Mesenchymal stem cell (in vitro differentiated cells and primary cell): ENCODE measurements at regions not wholly inside any gene's neighbourhood (a gene's known extent, or its start where the extent isn't known, plus 50 kb on each side); places are given as distances from the start of the nearest gene placed in this dataset.

ENCODE experiments used
- DNase-seq: peaks from one replicate; pipeline ENCODE4 v3.0.0-alpha.2; 2013
- H2AFZ ChIP-seq: one replicate; pipeline ENCODE4 v1.6.1; 2013; ENCODE audit warnings: low read depth, mild to moderate bottlenecking, control low read depth, inconsistent platforms, low read length, moderate library complexity
- H2AK5ac ChIP-seq: 2 replicates; pipeline ENCODE4 v1.6.1; 2013; ENCODE audit warnings: low read length, moderate library complexity, mild to moderate bottlenecking, inconsistent platforms; ENCODE audit not compliant: severe bottlenecking
- H2BK120ac ChIP-seq: one replicate; pipeline ENCODE4 v1.6.1; 2013; ENCODE audit warnings: low read depth, mild to moderate bottlenecking, inconsistent platforms, low read length, moderate library complexity
- H2BK12ac ChIP-seq, 2 experiments: one replicate each; pipeline ENCODE4 v1.6.1; 2013; ENCODE audit warnings: inconsistent platforms in 2 of 2, low read length in 2 of 2, mild to moderate bottlenecking in 2 of 2, moderate library complexity in 2 of 2, control low read depth in 1 of 2
- H2BK15ac ChIP-seq: one replicate; pipeline ENCODE4 v1.6.1; 2013; ENCODE audit warnings: mild to moderate bottlenecking, low read depth, inconsistent platforms; ENCODE audit not compliant: poor library complexity, severe bottlenecking
- H2BK5ac ChIP-seq: 2 replicates; pipeline ENCODE4 v1.6.1; 2013; ENCODE audit warnings: low read depth, mild to moderate bottlenecking, low read length, control low read depth, inconsistent platforms; ENCODE audit not compliant: poor library complexity, severe bottlenecking
- H3K14ac ChIP-seq, 2 experiments: one replicate each; pipeline ENCODE4 v1.6.1; 2013; ENCODE audit warnings: inconsistent platforms in 2 of 2, low read length in 2 of 2, control low read depth in 1 of 2, mild to moderate bottlenecking in 1 of 2, moderate library complexity in 1 of 2
- H3K18ac ChIP-seq, 2 experiments: one replicate each; pipeline ENCODE4 v1.6.1; 2013; ENCODE audit warnings: inconsistent platforms in 2 of 2, low read length in 2 of 2, control low read depth in 1 of 2, low read depth in 1 of 2, mild to moderate bottlenecking in 1 of 2
- H3K23ac ChIP-seq, 2 experiments: one replicate each; pipeline ENCODE4 v1.6.1; 2013; ENCODE audit warnings: inconsistent platforms in 2 of 2, low read length in 2 of 2, mild to moderate bottlenecking in 2 of 2, moderate library complexity in 2 of 2, control low read depth in 1 of 2
- H3K27ac ChIP-seq: 2 replicates; pipeline ENCODE4 v1.5.1; 2013; ENCODE audit warnings: mild to moderate bottlenecking, moderate library complexity, low read length, control low read depth, inconsistent platforms; ENCODE audit not compliant: poor library complexity, severe bottlenecking
- H3K27me3 ChIP-seq, 2 experiments: 2 replicates each; pipeline versions ENCODE4 v1.6.1 to v1.7.0; 2013; ENCODE audit warnings: low read length in 2 of 2, mild to moderate bottlenecking in 2 of 2, moderate library complexity in 2 of 2, control low read depth in 1 of 2, inconsistent platforms in 1 of 2; ENCODE audit not compliant: control insufficient read depth in 1 of 2, insufficient read depth in 1 of 2
- H3K36me3 ChIP-seq, 2 experiments: 2 replicates each; pipeline versions ENCODE4 v1.6.1 to v1.7.0; 2013; ENCODE audit warnings: low read length in 2 of 2, control low read depth in 1 of 2, inconsistent platforms in 1 of 2, low read depth in 1 of 2, mild to moderate bottlenecking in 1 of 2; ENCODE audit not compliant: insufficient read depth in 2 of 2, control insufficient read depth in 1 of 2
- H3K4ac ChIP-seq, 2 experiments: one replicate each; pipeline ENCODE4 v1.6.1; 2013; ENCODE audit warnings: inconsistent platforms in 2 of 2, low read length in 2 of 2, mild to moderate bottlenecking in 2 of 2, moderate library complexity in 2 of 2, control low read depth in 1 of 2, low read depth in 1 of 2
- H3K4me1 ChIP-seq: 2 replicates; pipeline ENCODE4 v1.6.1; 2013; ENCODE audit warnings: low read depth, low read length, control low read depth; ENCODE audit not compliant: control insufficient read depth, insufficient read depth
- H3K4me2 ChIP-seq: 2 replicates; pipeline ENCODE4 v1.6.1; 2013; ENCODE audit warnings: low read length, mild to moderate bottlenecking, inconsistent platforms; ENCODE audit not compliant: poor library complexity, severe bottlenecking
- H3K4me3 ChIP-seq, 2 experiments: 2 replicates each; pipeline versions ENCODE4 v1.5.1 to v1.7.0; 2013; ENCODE audit warnings: low read length in 2 of 2, mild to moderate bottlenecking in 2 of 2, control low read depth in 1 of 2, low read depth in 1 of 2; ENCODE audit not compliant: insufficient read depth in 1 of 2
- H3K79me1 ChIP-seq: replicated peaks from 2 replicates; pipeline ENCODE4 v1.6.1; 2013; ENCODE audit warnings: mild to moderate bottlenecking, control low read depth, low read length, inconsistent platforms; ENCODE audit not compliant: poor library complexity, severe bottlenecking
- H3K9ac ChIP-seq: 2 replicates; pipeline ENCODE4 v1.7.0; 2013; ENCODE audit warnings: mild to moderate bottlenecking, low read length, moderate library complexity
- H3K9me3 ChIP-seq: 2 replicates; pipeline ENCODE4 v1.7.0; 2013; ENCODE audit warnings: mild to moderate bottlenecking, low read length; ENCODE audit not compliant: control insufficient read depth
- H4K8ac ChIP-seq: one replicate; pipeline ENCODE4 v1.6.1; 2013; ENCODE audit warnings: inconsistent platforms, mild to moderate bottlenecking, low read length, moderate library complexity
- H4K91ac ChIP-seq: one replicate; pipeline ENCODE4 v1.6.1; 2013; ENCODE audit warnings: mild to moderate bottlenecking, low read length, inconsistent platforms
- WGBS: methylation state at CpG from one replicate; pipeline ENCODE4 v1.1.7; 2013; ENCODE audit warnings: mixed read lengths; 5-methylcytosine and 5-hydroxymethylcytosine counted together

DNA sequence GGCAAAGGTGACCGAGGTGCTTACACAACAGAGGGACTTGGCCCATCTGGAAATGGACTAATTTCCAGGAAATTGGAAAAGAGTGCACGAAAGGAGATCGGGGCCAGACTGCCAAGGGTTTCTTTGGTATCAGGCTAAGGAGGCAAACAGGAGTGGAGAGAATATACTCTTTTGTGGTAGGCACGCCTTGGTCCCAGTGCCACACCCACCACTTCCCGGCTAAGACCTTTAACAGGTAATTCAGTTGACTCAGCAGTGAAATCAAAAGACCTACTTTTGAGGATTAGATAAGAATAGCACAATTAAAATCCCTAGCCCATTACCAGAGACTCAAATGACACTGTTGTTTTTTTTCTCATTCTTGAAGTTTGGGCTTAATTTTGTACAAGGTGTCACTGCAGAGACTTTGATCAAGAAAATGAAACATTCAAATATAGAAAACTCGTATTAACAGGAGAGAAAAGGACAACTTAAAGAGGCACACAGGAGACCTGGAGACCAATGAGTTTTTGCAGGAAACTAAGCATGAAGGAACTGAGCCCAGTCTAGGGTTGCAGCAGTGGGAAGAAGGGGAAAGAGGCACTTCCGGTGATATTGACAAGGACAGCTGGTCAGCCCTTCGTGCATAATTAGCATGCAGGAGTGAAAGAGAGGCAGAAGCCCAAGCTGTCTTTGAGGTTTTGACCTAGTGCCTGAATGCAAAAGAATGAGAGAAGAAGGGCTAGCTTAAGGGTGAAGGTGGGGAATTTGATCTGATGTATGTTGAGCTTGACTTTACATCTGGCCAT lies 265.5 kb upstream of the CCL2 start:
- H2BK12ac ChIP-seq = no peak overlapping the region
- no peak overlapping the region for H3K9ac ChIP-seq
- no peak overlapping the region for H2BK5ac ChIP-seq
- no peak overlapping the region for H2AFZ ChIP-seq
- no peaks in the 10 kb centered on the region for H3K9me3 ChIP-seq
- H3K4me3 ChIP-seq = no peak overlapping the region
- no peak overlapping the region for H4K91ac ChIP-seq
- no peak overlapping the region for H3K18ac ChIP-seq
- no peak overlapping the region for H3K23ac ChIP-seq
- H4K8ac ChIP-seq = no peak overlapping the region
- 54% methylated on average over 8 of the region's 8 CpGs for WGBS
- no peak overlapping the region for H3K14ac ChIP-seq
- no peak overlapping the region for H2AK5ac ChIP-seq
- no peaks in the 10 kb centered on the region for H3K79me1 ChIP-seq
- H3K27me3 ChIP-seq = no peaks in the 10 kb centered on the region
- H3K36me3 ChIP-seq = no peaks in the 10 kb centered on the region
- H3K4me2 ChIP-seq = no peak overlapping the region
- no peaks in the 10 kb centered on the region for H3K4me1 ChIP-seq
- DNase-seq = no peak
- H2BK120ac ChIP-seq = no peak overlapping the region
- H2BK15ac ChIP-seq = no peak overlapping the region
- H3K27ac ChIP-seq = no peak overlapping the region
- H3K4ac ChIP-seq = no peak overlapping the region

DNA sequence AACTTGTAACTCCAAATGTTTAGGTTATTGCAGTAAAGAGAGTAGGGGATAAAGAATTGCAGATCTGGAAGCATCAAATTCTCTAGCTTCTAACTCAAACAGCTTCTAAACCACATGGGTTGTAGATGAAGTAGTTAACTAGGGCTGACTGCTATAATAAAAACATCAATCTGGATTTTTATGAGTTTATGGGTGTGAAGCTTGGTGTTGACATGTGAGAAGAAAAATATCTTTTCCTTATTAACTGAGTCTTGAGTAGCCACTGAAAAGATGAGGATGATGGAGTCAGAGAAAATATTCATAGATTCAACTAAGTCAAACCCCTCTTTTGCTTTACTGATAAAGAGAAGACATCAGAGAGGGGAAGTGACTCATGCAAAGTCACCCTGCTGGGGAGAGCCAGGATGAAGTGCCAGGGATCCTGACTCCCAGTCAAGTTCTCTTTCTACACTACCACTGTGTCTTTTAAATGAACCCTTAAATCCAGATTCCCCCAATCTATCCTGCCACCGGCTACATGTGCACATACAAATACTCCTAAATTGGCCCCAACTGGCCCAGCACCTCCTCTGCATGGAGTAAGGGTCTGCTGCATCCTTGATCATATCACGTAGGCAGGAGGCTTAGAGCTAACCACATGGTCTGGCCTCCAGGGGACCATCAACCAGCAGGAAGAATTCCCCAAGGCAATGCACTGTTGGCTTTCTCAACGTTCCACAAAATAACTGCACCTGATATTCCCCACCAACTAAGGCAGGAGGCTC lies 264.0 kb upstream of the CCL2 start:
- no peak overlapping the region for H2AFZ ChIP-seq
- H2BK120ac ChIP-seq = no peak overlapping the region
- no peak overlapping the region for H3K23ac ChIP-seq
- H3K79me1 ChIP-seq = no peaks in the 10 kb centered on the region
- no peak overlapping the region for H2BK12ac ChIP-seq
- H3K9ac ChIP-seq = no peak overlapping the region
- WGBS = 46% methylated on average over 2 of the region's 3 CpGs
- no peak overlapping the region for H3K27ac ChIP-seq
- H3K27me3 ChIP-seq = no peaks in the 10 kb centered on the region
- H3K4me2 ChIP-seq = no peak overlapping the region
- H2AK5ac ChIP-seq = no peak overlapping the region
- no peak overlapping the region for H4K91ac ChIP-seq
- H3K14ac ChIP-seq = no peak overlapping the region
- H3K18ac ChIP-seq = no peak overlapping the region
- H2BK15ac ChIP-seq = no peak overlapping the region
- no peak overlapping the region for H3K4me3 ChIP-seq
- H3K4me1 ChIP-seq = no peaks in the 10 kb centered on the region
- no peak overlapping the region for H2BK5ac ChIP-seq
- H4K8ac ChIP-seq = no peak overlapping the region
- no peaks in the 10 kb centered on the region for H3K36me3 ChIP-seq
- DNase-seq = no peak
- H3K9me3 ChIP-seq = no peaks in the 10 kb centered on the region
- no peak overlapping the region for H3K4ac ChIP-seq

GRCh38 chr17:33992113-33992512 lies 263.0 kb upstream of the CCL2 start:
- H4K91ac ChIP-seq = no peak overlapping the region
- H3K27ac ChIP-seq = no peak overlapping the region
- no peak overlapping the region for H3K18ac ChIP-seq
- H3K4me2 ChIP-seq = no peak overlapping the region
- no peak overlapping the region for H2AK5ac ChIP-seq
- H3K4me3 ChIP-seq = no peak overlapping the region
- H2BK120ac ChIP-seq = no peak overlapping the region
- no peak overlapping the region for H2BK15ac ChIP-seq
- no peak overlapping the region for H3K9ac ChIP-seq
- no peak overlapping the region for H2AFZ ChIP-seq
- no peak overlapping the region for H3K23ac ChIP-seq
- H3K79me1 ChIP-seq = no peaks in the 10 kb centered on the region
- WGBS = 70% methylated on average over 4 of the region's 5 CpGs
- no peaks in the 10 kb centered on the region for H3K27me3 ChIP-seq
- no peak overlapping the region for H3K14ac ChIP-seq
- H3K36me3 ChIP-seq = no peaks in the 10 kb centered on the region
- H3K4me1 ChIP-seq = no peaks in the 10 kb centered on the region
- H3K9me3 ChIP-seq = peaks cover 5% of the 10 kb centered on the region
- no peak for DNase-seq
- H3K4ac ChIP-seq = no peak overlapping the region
- H2BK12ac ChIP-seq = no peak overlapping the region
- H2BK5ac ChIP-seq = no peak overlapping the region
- H4K8ac ChIP-seq = no peak overlapping the region

DNA sequence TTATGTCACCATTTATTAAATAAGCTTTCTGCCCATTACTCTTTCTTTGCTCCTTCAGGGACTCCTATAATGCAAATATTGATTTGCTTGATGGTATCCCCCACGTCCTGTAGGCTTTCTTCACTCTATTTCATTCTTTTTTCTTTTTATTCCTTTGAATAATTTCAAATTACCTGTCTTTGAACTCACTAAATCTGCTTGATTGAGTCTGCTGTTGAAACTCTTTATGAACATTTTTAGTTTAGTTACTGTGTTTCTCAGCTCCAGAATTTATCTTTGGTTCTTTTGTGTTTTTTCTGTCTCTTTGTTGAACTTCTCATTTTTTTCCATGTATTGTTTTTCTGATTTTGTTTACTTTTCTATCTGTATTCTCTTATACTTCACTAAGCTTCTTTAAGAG lies 254.4 kb upstream of the CCL2 start:
- Histone ChIP-seq H3K4me3 (no peak overlapping the region), H3K9ac (no peak overlapping the region), H4K91ac (no peak overlapping the region), H3K9me3 (peaks cover 22% of the 10 kb centered on the region), H3K23ac (no peak overlapping the region), H2BK12ac (no peak overlapping the region), H2AK5ac (no peak overlapping the region), H3K4me1 (no peaks in the 10 kb centered on the region), H2BK5ac (no peak overlapping the region), H3K18ac (no peak overlapping the region), H3K4me2 (no peak overlapping the region), H3K27ac (no peak overlapping the region), H2BK15ac (no peak overlapping the region), H3K36me3 (no peaks in the 10 kb centered on the region), H3K4ac (no peak overlapping the region), H2BK120ac (no peak overlapping the region), H2AFZ (no peak overlapping the region), H3K14ac (no peak overlapping the region), H4K8ac (no peak overlapping the region), H3K79me1 (no peaks in the 10 kb centered on the region), H3K27me3 (no peaks in the 10 kb centered on the region)
- 22% methylated on average over 1 of the region's 1 CpG for WGBS
- no peak for DNase-seq
